Caco-2 (cell line): ENCODE measurements at regions not wholly inside any gene's neighbourhood (a gene's known extent, or its start where the extent isn't known, plus 50 kb on each side); places are given as distances from the start of the nearest gene placed in this dataset.

Experiments used
- BruUV-seq: library from RNA; stranded (reverse); fragments of 400-500 nt; replicated peaks from 2 replicates; lab custom pipeline; 2021; lab: Mats Ljungman, UMichigan
- CTCF ChIA-PET: fragments of 300-600 bp; sonication (Branson Sonifier 250); formaldehyde crosslinking; loops from one replicate; lab custom pipeline; 2022; ENCODE audit warnings: antibody characterized with exemption; lab: Charles Lee
- POLR2A ChIA-PET: fragments of 300-600 bp; sonication (Branson Sonifier 250); formaldehyde crosslinking; loops from one replicate; lab custom pipeline; 2022; ENCODE audit warnings: antibody characterized with exemption; lab: Charles Lee
- DNase-seq, 2 experiments: peaks; one replicate each; pipeline versions ENCODE4 v3.0.0 to v3.0.0-alpha.2; 2020 to 2022
- H3K27me3 ChIP-seq: replicated peaks from 2 replicates; pipeline ENCODE4 v1.6.0; 2011; ENCODE audit warnings: low read length; ENCODE audit not compliant: control insufficient read depth, insufficient read depth
- H3K36me3 ChIP-seq: 2 replicates; pipeline ENCODE4 v1.5.1; 2011; ENCODE audit warnings: low read length; ENCODE audit not compliant: control insufficient read depth, insufficient read depth
- H3K4me1 ChIP-seq: fragments of 250-450 bp; sonication (Bioruptor Pico); 2 replicates; pipeline ENCODE4 v1.5.1; 2020; ENCODE audit warnings: mild to moderate bottlenecking
- H3K4me3 ChIP-seq: 2 replicates; pipeline ENCODE4 v1.5.1; 2011; ENCODE audit warnings: low read depth, mild to moderate bottlenecking, control low read depth, low read length
- H3K9me3 ChIP-seq: fragments of 250-450 bp; sonication (Bioruptor Pico); 2 replicates; pipeline ENCODE4 v1.5.1; 2020; ENCODE audit warnings: mild to moderate bottlenecking, moderate library complexity
- H3K27ac Mint-ChIP-seq: one replicate; pipeline ENCODE4 v1.8.0; 2022; ENCODE audit warnings: mixed read lengths; ENCODE audit not compliant: unreplicated experiment
- H3K27me3 Mint-ChIP-seq: one replicate; pipeline ENCODE4 v1.8.0; 2022; ENCODE audit warnings: mixed read lengths; ENCODE audit not compliant: insufficient read depth, unreplicated experiment
- H3K36me3 Mint-ChIP-seq: one replicate; pipeline ENCODE4 v1.8.0; 2022; ENCODE audit warnings: mild to moderate bottlenecking, mixed read lengths; ENCODE audit not compliant: insufficient read depth, unreplicated experiment
- H3K4me1 Mint-ChIP-seq: one replicate; pipeline ENCODE4 v1.8.0; 2022; ENCODE audit warnings: low read depth, mixed read lengths; ENCODE audit not compliant: unreplicated experiment
- H3K4me3 Mint-ChIP-seq: one replicate; pipeline ENCODE4 v1.8.0; 2022; ENCODE audit warnings: mild to moderate bottlenecking, moderate library complexity, mixed read lengths; ENCODE audit not compliant: unreplicated experiment
- H3K9me3 Mint-ChIP-seq: one replicate; pipeline ENCODE4 v1.8.0; 2022; ENCODE audit warnings: mixed read lengths; ENCODE audit not compliant: unreplicated experiment
- CTCF ChIP-seq, 2 experiments: fragments of 200-600 bp in 1 of 2; IDR thresholded peaks; 1 replicate in 1 of 2; 2 replicates in 1 of 2; pipeline versions ENCODE4 v1.5.1 to v1.8.0; 2011 to 2022; ENCODE audit warnings: antibody characterized with exemption in 1 of 2, control low read depth in 1 of 2, inconsistent platforms in 1 of 2, low read depth in 1 of 2, low read length in 1 of 2, mild to moderate bottlenecking in 1 of 2, moderate library complexity in 1 of 2; ENCODE audit not compliant: insufficient read depth in 1 of 2, severe bottlenecking in 1 of 2, unreplicated experiment in 1 of 2
- intact Hi-C: fragments of 100-400 bp; cut with micrococcal nuclease; formaldehyde crosslinking; loops from one replicate; pipeline ENCODE4 v1.10.0; 2022; ENCODE audit not compliant: unreplicated experiment

- Mint-ChIP-seq H3K27ac (peak overlapping the region; percentile 15), H3K4me3 (no peak overlapping the region), H3K9me3 (peaks cover 25% of the 10 kb centered on the region), H3K27me3 (no peaks in the 10 kb centered on the region), H3K4me1 (peaks cover 20% of the 10 kb centered on the region), H3K36me3 (no peaks in the 10 kb centered on the region)
- no peak overlapping the region for H3K4me3 ChIP-seq
- no peak for DNase-seq
- no peaks in the 10 kb centered on the region for H3K4me1 ChIP-seq
- H3K9me3 ChIP-seq = no peaks in the 10 kb centered on the region; the same call in 1 of the 2 replicates
- intact Hi-C loops = no loop called here
- no TSS peak for BruUV-seq
- ChIA-PET CTCF (interaction anchor here (0.6 kb wide), 2 partner anchors 158 to 894 kb away, joined by 4 to 8 read pairs; no protein-coding TSS in a partner anchor), POLR2A (no interaction called here)
- no peak for TF ChIP-seq CTCF (IDR thresholded peaks at IDR 0.05; ENCODE audit: insufficient read depth in 1 of 2, low read depth in 1 of 2, low read length in 1 of 2, severe bottlenecking in 1 of 2, unreplicated experiment in 1 of 2)
- H3K27me3 ChIP-seq = no peaks in the 10 kb centered on the region
- H3K36me3 ChIP-seq = no peaks in the 10 kb centered on the region
These were observed 77.4 kb upstream of the XCR1 start for GRCh38 chr3:46104706-46105105.

- Histone ChIP-seq H3K36me3 (no peaks in the 10 kb centered on the region), H3K9me3 (no peaks in the 10 kb centered on the region), H3K27me3 (no peaks in the 10 kb centered on the region), H3K4me3 (no peak overlapping the region), H3K4me1 (no peaks in the 10 kb centered on the region)
- peaks cover 19% of the 10 kb centered on the region for H3K9me3 Mint-ChIP-seq
- TF ChIP-seq CTCF (IDR thresholded peaks at IDR 0.05; ENCODE audit: insufficient read depth in 1 of 2, low read depth in 1 of 2, low read length in 1 of 2, severe bottlenecking in 1 of 2, unreplicated experiment in 1 of 2) = no peak
- no peak for DNase-seq
- no TSS peak for BruUV-seq
- POLR2A ChIA-PET = no interaction called here
- no peak overlapping the region for H3K27ac Mint-ChIP-seq
- H3K36me3 Mint-ChIP-seq = no peaks in the 10 kb centered on the region
- no peak overlapping the region for H3K4me3 Mint-ChIP-seq
- no peaks in the 10 kb centered on the region for H3K27me3 Mint-ChIP-seq
- peaks cover 7% of the 10 kb centered on the region for H3K4me1 Mint-ChIP-seq
- CTCF ChIA-PET = no interaction called here
- intact Hi-C loops = no loop called here
These were observed 75.5 kb upstream of the XCR1 start for GRCh38 chr3:46102780-46103130.

GRCh38 chr3:46102059-46102779 is 74.9 kb upstream of the XCR1 start:
- Mint-ChIP-seq H3K4me1 (peaks cover 7% of the 10 kb centered on the region), H3K27ac (no peak overlapping the region), H3K27me3 (no peaks in the 10 kb centered on the region), H3K36me3 (no peaks in the 10 kb centered on the region), H3K4me3 (no peak overlapping the region), H3K9me3 (peaks cover 19% of the 10 kb centered on the region)
- no TSS peak for BruUV-seq
- TF ChIP-seq CTCF (IDR thresholded peaks at IDR 0.05; ENCODE audit: insufficient read depth in 1 of 2, low read depth in 1 of 2, low read length in 1 of 2, severe bottlenecking in 1 of 2, unreplicated experiment in 1 of 2) = no peak
- intact Hi-C loops = no loop called here
- Histone ChIP-seq H3K4me1 (no peaks in the 10 kb centered on the region), H3K9me3 (no peaks in the 10 kb centered on the region), H3K4me3 (no peak overlapping the region), H3K36me3 (no peaks in the 10 kb centered on the region), H3K27me3 (no peaks in the 10 kb centered on the region)
- ChIA-PET POLR2A (no interaction called here), CTCF (no interaction called here)
- DNase-seq = no peak
